AG09319 (cell line): ENCODE measurements at regions not wholly inside any gene's neighbourhood (a gene's known extent, or its start where the extent isn't known, plus 50 kb on each side); places are given as distances from the start of the nearest gene placed in this dataset.

ENCODE experiments used
- DNase-seq: peaks from one replicate; pipeline ENCODE4 v3.0.0-alpha.2; 2010; ENCODE audit warnings: low read depth; ENCODE audit errors: extremely low read depth
- CTCF ChIP-seq: IDR thresholded peaks from 2 replicates; pipeline ENCODE4 v1.5.1; 2011; ENCODE audit warnings: low read depth, mild to moderate bottlenecking, inconsistent platforms, low read length, moderate library complexity

DNA sequence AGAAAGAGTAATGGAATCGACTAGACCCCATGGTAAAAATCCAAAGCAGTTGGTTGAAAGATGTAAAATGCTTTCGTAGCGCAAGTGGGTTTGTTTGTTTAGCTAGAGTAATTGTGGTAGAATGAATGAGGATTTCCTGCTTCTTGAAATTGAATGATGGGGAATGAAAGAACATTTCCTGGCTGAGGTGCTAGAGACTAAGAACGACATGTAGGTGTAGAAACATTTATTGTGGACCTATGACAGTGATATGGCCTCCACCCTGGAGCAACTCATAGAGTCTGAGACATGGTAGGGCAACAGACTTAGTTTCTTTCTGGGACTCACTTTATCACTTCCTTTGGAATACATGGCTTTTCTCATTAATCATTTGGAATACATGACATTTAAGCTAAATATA, 467.6 kb upstream of the CFAP20DC start:
- no peak for DNase-seq
- TF ChIP-seq CTCF: no peak

GRCh38 chr3:59515966-59516365, 466.1 kb upstream of the CFAP20DC start:
- DNase-seq: no peak

GRCh38 chr3:59514865-59515482, 465.1 kb upstream of the CFAP20DC start:
- no peak for DNase-seq
- no peak for TF ChIP-seq CTCF

More at GRCh38 chr3:59515966-59516365, 466.1 kb upstream of the CFAP20DC start:
- no peak for TF ChIP-seq CTCF

- no peak for TF ChIP-seq CTCF
- no peak for DNase-seq
These were observed 463.7 kb upstream of the CFAP20DC start for GRCh38 chr3:59513570-59513969.

DNA sequence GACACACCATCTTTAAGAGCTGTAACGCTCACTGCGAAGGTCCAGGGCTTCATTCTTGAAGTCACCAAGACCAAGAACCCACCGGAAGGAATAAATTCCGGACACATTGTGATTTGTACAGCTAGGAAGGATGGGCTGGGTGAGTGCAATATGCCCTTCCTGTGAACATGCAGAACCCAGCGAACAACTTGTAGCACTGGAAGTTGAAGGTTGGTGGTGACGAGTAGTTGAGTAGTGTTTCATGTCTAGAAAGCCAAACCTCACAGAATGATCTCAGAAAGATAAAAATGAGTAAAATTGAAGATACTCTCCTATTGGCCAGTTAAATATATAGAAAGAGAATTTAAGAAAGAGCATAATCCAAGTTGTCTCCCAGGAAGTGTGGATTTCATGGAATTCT, 462.2 kb upstream of the CFAP20DC start:
- no peak for TF ChIP-seq CTCF
- no peak for DNase-seq

DNA sequence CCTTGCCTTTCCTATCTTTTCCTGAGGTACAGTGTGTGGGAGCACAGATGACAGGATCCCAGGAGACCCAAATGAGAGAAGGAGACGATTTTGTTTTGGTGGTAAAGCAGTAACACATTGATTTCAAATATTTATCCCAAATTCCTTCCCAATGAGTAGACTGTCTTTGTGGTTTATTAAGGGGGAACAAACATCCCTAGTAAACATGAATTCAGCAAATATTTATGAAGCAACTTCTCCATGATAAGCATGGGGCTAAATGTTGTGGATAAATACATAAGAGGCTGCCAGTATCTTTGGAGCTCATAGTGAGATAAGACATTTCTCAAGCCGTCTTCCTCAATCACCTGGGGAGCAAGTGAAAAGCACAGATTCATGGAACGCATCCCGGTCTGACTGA, 460.8 kb upstream of the CFAP20DC start:
- no peak for DNase-seq
- TF ChIP-seq CTCF: no peak

- no peak for TF ChIP-seq CTCF
- DNase-seq: no peak
These were observed 458.4 kb upstream of the CFAP20DC start for GRCh38 chr3:59508273-59508672.
